K562 (cell line): ENCODE measurements at regions not wholly inside any gene's neighbourhood (a gene's known extent, or its start where the extent isn't known, plus 50 kb on each side); places are given as distances from the start of the nearest gene placed in this dataset.
A peak's percentile ranks its signal among the peaks of the same experiment; 100 is the strongest.

Experiments used
- ATAC-seq: fragments of 200-7000 bp; cut with Tn5 transposase; 3 replicates; pipeline ENCODE4 v1.9.1; 2020; ENCODE audit warnings: moderate library complexity
- BruUV-seq: library from RNA; stranded (reverse); fragments of 400-500 nt; replicated peaks from 2 replicates; lab custom pipeline; 2021; lab: Mats Ljungman, UMichigan
- CTCF ChIA-PET: fragments of 300-600 bp; formaldehyde crosslinking; extraction: SDS; loops from one replicate; lab custom pipeline; 2021; ENCODE audit warnings: low intra/inter-chr PET ratio; lab: Yijun Ruan, JAX
- POLR2A ChIA-PET: fragments of 300-600, 350-650 bp; sonication (Branson Sonifier 250); formaldehyde crosslinking; extraction: SDS; loops from one replicate; lab custom pipeline; 2021; ENCODE audit warnings: antibody characterized with exemption, inconsistent platforms; lab: Yijun Ruan, JAX
- DNase-seq, 4 experiments: peaks; one replicate each; pipeline versions ENCODE4 v3.0.0 to v3.0.0-alpha.2; 2011 to 2018; ENCODE audit warnings: low spot score in 3 of 4, mixed read lengths in 3 of 4; ENCODE audit errors: extremely low read depth in 1 of 4
- FAIRE-seq: peaks from 2 replicates; lab custom pipeline; 2011; peaks lifted over from hg19 to GRCh38; lab: Jason Lieb, UNC
- H2AFZ ChIP-seq: 2 replicates; pipeline ENCODE4 v1.6.0; 2011; ENCODE audit warnings: low read depth, low read length, control low read depth, inconsistent platforms
- H3K27ac ChIP-seq: fragments of 200-600 bp; 3 replicates; pipeline ENCODE4 v1.8.0; 2011; ENCODE audit warnings: low read depth, mild to moderate bottlenecking, control low read depth, inconsistent platforms, low read length, moderate library complexity, mixed read lengths; ENCODE audit errors: extremely low read depth
- H3K27me3 ChIP-seq, 2 experiments: fragments of 300-600 bp in 1 of 2; 2 replicates in 1 of 2; 3 replicates in 1 of 2; pipeline versions ENCODE4 v1.6.0 to v1.8.0; 2011; ENCODE audit warnings: inconsistent platforms in 2 of 2, low read length in 2 of 2, mild to moderate bottlenecking in 1 of 2, mixed read lengths in 1 of 2, moderate library complexity in 1 of 2; ENCODE audit not compliant: control insufficient read depth in 2 of 2, insufficient read depth in 2 of 2
- H3K36me3 ChIP-seq: fragments of 300-600 bp; 3 replicates; pipeline ENCODE4 v1.8.0; 2011; ENCODE audit warnings: mild to moderate bottlenecking, low read length, inconsistent platforms; ENCODE audit not compliant: control insufficient read depth, insufficient read depth
- H3K4me1 ChIP-seq, 2 experiments: fragments of 200-600 bp in 1 of 2; replicated peaks in 1 of 2; 2 replicates in 1 of 2; 3 replicates in 1 of 2; pipeline versions ENCODE4 v1.5.1 to v1.8.0; 2011; ENCODE audit warnings: inconsistent platforms in 2 of 2, low read length in 2 of 2, mild to moderate bottlenecking in 1 of 2, mixed read lengths in 1 of 2, moderate library complexity in 1 of 2; ENCODE audit not compliant: control insufficient read depth in 2 of 2, insufficient read depth in 2 of 2
- H3K4me2 ChIP-seq: 2 replicates; pipeline ENCODE4 v1.6.1; 2011; ENCODE audit warnings: low read length, control low read depth, inconsistent platforms, mixed read lengths; ENCODE audit not compliant: insufficient read depth
- H3K4me3 ChIP-seq: fragments of 200-600 bp; sonication (generic), shearing (Covaris generic); 2 replicates; pipeline ENCODE4 v1.5.1; 2016; ENCODE audit warnings: control low read depth, inconsistent platforms
- H3K79me2 ChIP-seq: fragments of 200-600 bp; 3 replicates; pipeline ENCODE4 v1.8.0; 2011; ENCODE audit warnings: low read length, inconsistent platforms; ENCODE audit not compliant: control insufficient read depth, insufficient read depth
- H3K9ac ChIP-seq, 2 experiments: 2 replicates each; pipeline versions ENCODE4 v1.6.0 to v1.6.1; 2011; ENCODE audit warnings: low read depth in 2 of 2, low read length in 2 of 2, control low read depth in 1 of 2, inconsistent platforms in 1 of 2, mild to moderate bottlenecking in 1 of 2, mixed read lengths in 1 of 2; ENCODE audit not compliant: insufficient read depth in 1 of 2
- H3K9me1 ChIP-seq: one replicate; pipeline ENCODE4 v1.6.0; 2011; ENCODE audit warnings: inconsistent platforms, mild to moderate bottlenecking, low read length, moderate library complexity; ENCODE audit not compliant: control insufficient read depth, insufficient read depth
- H3K9me3 ChIP-seq: replicated peaks from 2 replicates; pipeline ENCODE4 v1.5.1; 2011; ENCODE audit warnings: low read depth, low read length, inconsistent platforms; ENCODE audit not compliant: control insufficient read depth, insufficient read depth
- H4K20me1 ChIP-seq: replicated peaks from 2 replicates; pipeline ENCODE4 v1.6.1; 2011; ENCODE audit warnings: low read length, inconsistent platforms, mixed read lengths; ENCODE audit not compliant: control insufficient read depth, insufficient read depth
- C11orf30 ChIP-seq: fragments of 450-650 bp; IDR thresholded peaks from 2 replicates; pipeline ENCODE4 v1.6.1; 2016; ENCODE audit warnings: low read depth, mild to moderate bottlenecking
- CTCFL ChIP-seq: IDR thresholded peaks from 2 replicates; pipeline ENCODE4 v1.6.1; 2011; ENCODE audit warnings: borderline replicate concordance, low read depth, mild to moderate bottlenecking, moderate library complexity, low read length; ENCODE audit not compliant: insufficient read depth, poor library complexity, severe bottlenecking
- MAFF ChIP-seq: IDR thresholded peaks from 2 replicates; pipeline ENCODE4 v1.6.1; 2012; ENCODE audit warnings: low read length, improper control_type of control experiment
- MAFG ChIP-seq: fragments of 450-650 bp; conservative IDR thresholded peaks from 2 replicates; pipeline ENCODE4 v1.6.1; 2016; ENCODE audit warnings: missing genetic modification characterization, missing compliant biosample characterization
- MAFK ChIP-seq: IDR thresholded peaks from 2 replicates; pipeline ENCODE4 v1.6.1; 2011; ENCODE audit warnings: low read length, improper control_type of control experiment
- SREBF2 ChIP-seq: sonication (generic); formaldehyde crosslinking; IDR thresholded peaks from 2 replicates; pipeline ENCODE4 v1.4.0; 2020; ENCODE audit warnings: mild to moderate bottlenecking, missing genetic modification reagents
- ZNF316 ChIP-seq: fragments of 450-650 bp; IDR thresholded peaks from 2 replicates; pipeline ENCODE4 v1.6.1; 2016
- ZSCAN32 ChIP-seq: fragments of 450-650 bp; formaldehyde crosslinking; IDR thresholded peaks from 2 replicates; pipeline ENCODE4 v1.4.0; 2020; ENCODE audit warnings: mild to moderate bottlenecking, moderate library complexity
- WGBS: fragments of 100-300 bp; shearing (Covaris generic); methylation state at CpG from one replicate; pipeline ENCODE4 v1.1.6; 2016; ENCODE audit warnings: low coverage, mixed read lengths; ENCODE audit not compliant: insufficient coverage; ENCODE audit errors: missing lambda C conversion rate; 5-methylcytosine and 5-hydroxymethylcytosine counted together
- in situ Hi-C: fragments of 300-500 bp; cut with MboI; formaldehyde crosslinking; loops from 4 replicates; pipeline ENCODE4 v1.15.0; 2018; ENCODE audit warnings: inconsistent platforms, mixed read lengths
- intact Hi-C: fragments of 100-400 bp; cut with micrococcal nuclease; formaldehyde crosslinking; loops from 2 replicates; pipeline ENCODE4 v1.14.2; 2022

GRCh38 chr1:229710746-229711145 is 84.7 kb downstream of the URB2 start (continued):
- no peak for TF ChIP-seq CTCFL
- TF ChIP-seq, all 486 proteins: peak for 0

DNA sequence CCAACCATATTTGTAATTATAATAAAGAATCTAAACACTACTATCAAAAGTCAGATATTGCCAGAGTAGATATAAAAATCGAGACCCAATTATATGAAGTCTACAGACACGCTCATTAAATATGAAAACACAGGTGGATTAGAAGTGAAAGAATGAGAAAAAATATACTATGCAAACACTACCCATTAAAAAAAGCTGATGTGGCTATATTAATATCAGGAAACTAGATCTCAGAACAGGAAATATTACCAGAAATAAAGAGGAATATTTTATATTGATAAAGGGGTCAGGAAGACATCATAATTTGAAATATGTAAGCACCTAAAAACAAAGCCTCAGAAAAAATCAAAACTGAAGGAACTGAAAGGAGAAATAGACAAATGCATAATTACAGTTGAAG is 88.3 kb downstream of the URB2 start:
- Histone ChIP-seq H4K20me1 (no peaks in the 10 kb centered on the region), H3K79me2 (no peaks in the 10 kb centered on the region), H3K27me3 (no peaks in the 10 kb centered on the region), H3K36me3 (no peaks in the 10 kb centered on the region), H3K4me2 (no peak overlapping the region), H3K9me3 (no peaks in the 10 kb centered on the region), H3K4me3 (no peak overlapping the region), H3K9ac (no peak overlapping the region), H3K4me1 (no peaks in the 10 kb centered on the region), H3K27ac (no peak overlapping the region), H3K9me1 (no peaks in the 10 kb centered on the region), H2AFZ (no peak overlapping the region)
- intact Hi-C loops (no loop called here), in situ Hi-C loops (loop anchor here (25.0 kb wide), 1 partner anchor 598 kb away; no protein-coding TSS in a partner anchor)
- ChIA-PET CTCF (interaction anchor here (1.0 to 2.1 kb wide), 3 partner anchors 452 to 596 kb away, joined by 3 to 13 read pairs (median 3); no protein-coding TSS in a partner anchor), POLR2A (interaction anchor here (0.8 to 0.9 kb wide), 2 partner anchors 36 to 411 kb away, joined by 3 to 4 read pairs; no protein-coding TSS in a partner anchor)
- TF ChIP-seq ZSCAN32: no peak
- peak; percentile 41; the same call in 1 of the 2 replicates for TF ChIP-seq MAFK
- peak; percentile 50; the same call in 1 of the 2 replicates for TF ChIP-seq MAFG (tag)
- peak; percentile 33; the same call in 1 of the 2 replicates for TF ChIP-seq MAFF
- TF ChIP-seq C11orf30: peak; percentile 75
- TF ChIP-seq SREBF2: no peak
- peak; percentile 91 for TF ChIP-seq ZNF316
- no TSS peak for BruUV-seq
- no peak for FAIRE-seq
- 13% methylated on average over 2 of the region's 2 CpGs for WGBS
- ATAC-seq: no peak
- DNase-seq: no peak
